Endothelial cell of umbilical vein (primary cell): ENCODE measurements at regions not wholly inside any gene's neighbourhood (a gene's known extent, or its start where the extent isn't known, plus 50 kb on each side); places are given as distances from the start of the nearest gene placed in this dataset.

Source experiments
- BruUV-seq: library from RNA; stranded (reverse); fragments of 400-500 nt; replicated peaks from 2 replicates; lab custom pipeline; 2021; lab: Mats Ljungman, UMichigan
- CTCF ChIA-PET: fragments of 300-600, 350-600 bp; sonication (Branson Sonifier 250); formaldehyde crosslinking; loops from one replicate; lab custom pipeline; 2021; ENCODE audit warnings: antibody characterized with exemption, inconsistent platforms; lab: Charles Lee
- POLR2A ChIA-PET: fragments of 300-600, 350-600 bp; sonication (Branson Sonifier 250); formaldehyde crosslinking; loops from one replicate; lab custom pipeline; 2021; ENCODE audit warnings: antibody characterized with exemption, inconsistent platforms; lab: Charles Lee
- DNase-seq: peaks from one replicate; pipeline ENCODE4 v3.0.0-alpha.2; 2011; ENCODE audit warnings: low read depth, low spot score
- FAIRE-seq: peaks from 2 replicates; lab custom pipeline; 2011; peaks lifted over from hg19 to GRCh38; lab: Jason Lieb, UNC
- H2AFZ ChIP-seq: 2 replicates; pipeline ENCODE4 v1.6.0; 2012; ENCODE audit warnings: low read depth, low read length, control low read depth, inconsistent platforms
- H3K27ac ChIP-seq: 2 replicates; pipeline ENCODE4 v1.5.1; 2011; ENCODE audit warnings: low read depth, mild to moderate bottlenecking, control low read depth, low read length, moderate library complexity; ENCODE audit not compliant: insufficient read depth
- H3K27me3 ChIP-seq, 2 experiments: 2 replicates each; pipeline versions ENCODE4 v1.6.0 to v1.6.1; 2011; ENCODE audit warnings: low read length in 2 of 2, mixed read lengths in 1 of 2; ENCODE audit not compliant: control insufficient read depth in 2 of 2, insufficient read depth in 2 of 2
- H3K36me3 ChIP-seq, 2 experiments: 2 replicates in 1 of 2; 3 replicates in 1 of 2; pipeline ENCODE4 v1.5.1; 2011; ENCODE audit warnings: low read length in 2 of 2, mild to moderate bottlenecking in 1 of 2, moderate library complexity in 1 of 2; ENCODE audit not compliant: control insufficient read depth in 2 of 2, insufficient read depth in 2 of 2; ENCODE audit errors: extremely low read depth in 1 of 2
- H3K4me1 ChIP-seq: 3 replicates; pipeline ENCODE4 v1.5.1; 2011; ENCODE audit warnings: mild to moderate bottlenecking, low read length; ENCODE audit not compliant: control insufficient read depth, insufficient read depth; ENCODE audit errors: extremely low read depth
- H3K4me2 ChIP-seq: 2 replicates; pipeline ENCODE4 v1.6.1; 2011; ENCODE audit warnings: low read length, control low read depth, mixed read lengths; ENCODE audit not compliant: insufficient read depth
- H3K4me3 ChIP-seq, 3 experiments: fragments of 200-600 bp in 1 of 3; sonication (generic), shearing (Covaris generic) in 1 of 3; replicated peaks in 1 of 3; 2 replicates each; pipeline ENCODE4 v1.5.1; 2011 to 2016; ENCODE audit warnings: control low read depth in 3 of 3, low read length in 3 of 3, mild to moderate bottlenecking in 2 of 3, inconsistent platforms in 1 of 3, low read depth in 1 of 3, moderate library complexity in 1 of 3; ENCODE audit not compliant: insufficient read depth in 1 of 3
- H3K79me2 ChIP-seq: 2 replicates; pipeline ENCODE4 v1.6.0; 2012; ENCODE audit warnings: low read length, inconsistent platforms; ENCODE audit not compliant: control insufficient read depth, insufficient read depth
- H3K9ac ChIP-seq: replicated peaks from 2 replicates; pipeline ENCODE3; 2011; ENCODE audit warnings: low read length, control low read depth; ENCODE audit not compliant: insufficient read depth; ENCODE audit errors: extremely low read depth
- H3K9me1 ChIP-seq: replicated peaks from 3 replicates; pipeline ENCODE4 v1.6.0; 2011; ENCODE audit warnings: mild to moderate bottlenecking, low read length; ENCODE audit not compliant: control insufficient read depth, insufficient read depth; ENCODE audit errors: extremely low read depth
- H3K9me3 ChIP-seq: replicated peaks from 2 replicates; pipeline ENCODE4 v1.5.1; 2012; ENCODE audit warnings: low read length, inconsistent platforms; ENCODE audit not compliant: control insufficient read depth, insufficient read depth
- H4K20me1 ChIP-seq: replicated peaks from 2 replicates; pipeline ENCODE3; 2011; ENCODE audit warnings: mild to moderate bottlenecking, low read length; ENCODE audit not compliant: control insufficient read depth, insufficient read depth; ENCODE audit errors: extremely low read depth
- EZH2 ChIP-seq: IDR thresholded peaks from 2 replicates; pipeline ENCODE4 v1.6.1; 2012; ENCODE audit warnings: borderline replicate concordance, low read depth, mild to moderate bottlenecking, moderate library complexity, low read length, inconsistent platforms; ENCODE audit not compliant: severe bottlenecking
- FOS ChIP-seq: IDR thresholded peaks from 2 replicates; pipeline ENCODE4 v1.6.1; 2011; ENCODE audit warnings: mild to moderate bottlenecking, low read length, moderate library complexity, borderline replicate concordance; ENCODE audit not compliant: insufficient read depth
- GATA2 ChIP-seq: IDR thresholded peaks from 2 replicates; pipeline ENCODE4 v1.7.0; 2011; ENCODE audit warnings: low read depth, mild to moderate bottlenecking, moderate library complexity, mixed read lengths, low read length; ENCODE audit not compliant: insufficient read length, insufficient read depth
- JUN ChIP-seq: IDR thresholded peaks from 2 replicates; pipeline ENCODE4 v1.6.1; 2011; ENCODE audit warnings: borderline replicate concordance, low read depth; ENCODE audit not compliant: insufficient read length, insufficient read depth
- MAX ChIP-seq: IDR thresholded peaks from 2 replicates; pipeline ENCODE4 v1.6.1; 2011; ENCODE audit not compliant: insufficient read depth, insufficient read length
- MYC ChIP-seq: IDR thresholded peaks from one replicate; pipeline ENCODE4 v1.6.1; 2011; ENCODE audit warnings: mild to moderate bottlenecking, low read depth, low read length
- POLR2A ChIP-seq: IDR thresholded peaks from 2 replicates; pipeline ENCODE4 v1.6.1; 2012; ENCODE audit warnings: low read depth, mild to moderate bottlenecking, control low read depth, low read length
- POLR2AphosphoS5 ChIP-seq: IDR thresholded peaks from 2 replicates; pipeline ENCODE4 v1.6.1; 2012; ENCODE audit warnings: low read depth, mild to moderate bottlenecking, control low read depth, low read length, moderate library complexity; ENCODE audit not compliant: insufficient read depth
- dilution Hi-C: fragments of 300-500 bp; cut with MboI; formaldehyde crosslinking; loops from one replicate; pipeline ENCODE4 v1.15.0; 2019; ENCODE audit warnings: low sequenced_read_pairs; ENCODE audit not compliant: extremely low pct_ligation_motif_present
- intact Hi-C: fragments of 100-400 bp; cut with micrococcal nuclease; formaldehyde crosslinking; loops from one replicate; pipeline ENCODE4 v1.10.0; 2022
- TF ChIP-seq, protein P1 (sequence below), 2 donors: IDR thresholded peaks; 1 replicate in 1 of 2; 2 replicates in 1 of 2; pipeline ENCODE4 v1.5.1; 2011; ENCODE audit warnings: low read length in 2 of 2, mild to moderate bottlenecking in 2 of 2, moderate library complexity in 2 of 2, control low read depth in 1 of 2, inconsistent platforms in 1 of 2, low read depth in 1 of 2; ENCODE audit not compliant: insufficient read depth in 1 of 2; ENCODE audit errors: extremely low read depth in 1 of 2

GRCh38 chr1:189409774-189410173, 1067.9 kb downstream of the BRINP3 start:
- DNase-seq (no peak), FAIRE-seq (no peak)
- Histone ChIP-seq H2AFZ (no peak overlapping the region), H3K9me1 (no peaks in the 10 kb centered on the region), H3K36me3 (no peaks in the 10 kb centered on the region), H3K9me3 (no peaks in the 10 kb centered on the region), H3K4me1 (no peaks in the 10 kb centered on the region), H3K4me2 (no peak overlapping the region), H3K27me3 (no peaks in the 10 kb centered on the region), H3K27ac (no peak overlapping the region), H3K79me2 (no peaks in the 10 kb centered on the region), H4K20me1 (no peaks in the 10 kb centered on the region), H3K9ac (no peak overlapping the region), H3K4me3 (no peak overlapping the region)
- intact Hi-C loops: no loop called here
- no peak for TF ChIP-seq GATA2
- TF ChIP-seq POLR2A: no peak
- TF ChIP-seq, protein P1, sequence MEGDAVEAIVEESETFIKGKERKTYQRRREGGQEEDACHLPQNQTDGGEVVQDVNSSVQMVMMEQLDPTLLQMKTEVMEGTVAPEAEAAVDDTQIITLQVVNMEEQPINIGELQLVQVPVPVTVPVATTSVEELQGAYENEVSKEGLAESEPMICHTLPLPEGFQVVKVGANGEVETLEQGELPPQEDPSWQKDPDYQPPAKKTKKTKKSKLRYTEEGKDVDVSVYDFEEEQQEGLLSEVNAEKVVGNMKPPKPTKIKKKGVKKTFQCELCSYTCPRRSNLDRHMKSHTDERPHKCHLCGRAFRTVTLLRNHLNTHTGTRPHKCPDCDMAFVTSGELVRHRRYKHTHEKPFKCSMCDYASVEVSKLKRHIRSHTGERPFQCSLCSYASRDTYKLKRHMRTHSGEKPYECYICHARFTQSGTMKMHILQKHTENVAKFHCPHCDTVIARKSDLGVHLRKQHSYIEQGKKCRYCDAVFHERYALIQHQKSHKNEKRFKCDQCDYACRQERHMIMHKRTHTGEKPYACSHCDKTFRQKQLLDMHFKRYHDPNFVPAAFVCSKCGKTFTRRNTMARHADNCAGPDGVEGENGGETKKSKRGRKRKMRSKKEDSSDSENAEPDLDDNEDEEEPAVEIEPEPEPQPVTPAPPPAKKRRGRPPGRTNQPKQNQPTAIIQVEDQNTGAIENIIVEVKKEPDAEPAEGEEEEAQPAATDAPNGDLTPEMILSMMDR (IDR thresholded peaks at IDR 0.05; ENCODE audit: extremely low read depth in 1 of 2, insufficient read depth in 1 of 2, low read depth in 1 of 2, low read length in 2 of 2): no peak
- TF ChIP-seq MYC: no peak
- TF ChIP-seq JUN: no peak
- TF ChIP-seq MAX: no peak
- no peak for TF ChIP-seq EZH2
- no peak for TF ChIP-seq POLR2AphosphoS5
- TF ChIP-seq FOS: no peak
- POLR2A ChIA-PET: no interaction called here
- CTCF ChIA-PET: interaction anchor here (1.1 to 1.2 kb wide), 4 partner anchors 10 to 443 kb away, joined by 3 to 4 read pairs (median 3); no protein-coding TSS in a partner anchor
- dilution Hi-C loops: no loop called here
- no TSS peak for BruUV-seq
